Urothelium cell line (cell line): ENCODE measurements at regions not wholly inside any gene's neighbourhood (a gene's known extent, or its start where the extent isn't known, plus 50 kb on each side); places are given as distances from the start of the nearest gene placed in this dataset.

Experiments
- DNase-seq: peaks from one replicate; pipeline ENCODE4 v3.0.0; 2011; ENCODE audit warnings: low spot score, mixed read lengths
- FAIRE-seq: peaks from 2 replicates; lab custom pipeline; 2011; peaks lifted over from hg19 to GRCh38; lab: Jason Lieb, UNC

DNA sequence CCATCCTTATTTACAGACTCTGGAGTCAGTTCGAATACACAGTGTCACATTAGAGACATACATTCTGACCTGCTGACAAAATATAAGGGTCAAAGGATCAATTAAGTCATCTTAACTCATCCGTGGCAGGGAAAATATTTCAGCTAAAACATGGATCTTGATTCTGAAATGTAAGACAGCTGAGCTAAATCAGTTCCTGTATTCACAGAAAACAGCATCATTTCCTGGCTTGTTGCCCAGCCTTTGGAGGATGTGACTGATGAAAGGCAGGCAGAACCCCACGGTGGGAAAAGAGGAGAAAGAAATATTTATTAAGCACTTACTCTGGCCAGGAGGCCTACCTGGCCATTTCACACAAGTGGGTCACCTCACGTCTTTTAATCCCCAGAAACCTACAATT lies 101.9 kb downstream of the GAS2L3 start:
- no peak for DNase-seq

DNA sequence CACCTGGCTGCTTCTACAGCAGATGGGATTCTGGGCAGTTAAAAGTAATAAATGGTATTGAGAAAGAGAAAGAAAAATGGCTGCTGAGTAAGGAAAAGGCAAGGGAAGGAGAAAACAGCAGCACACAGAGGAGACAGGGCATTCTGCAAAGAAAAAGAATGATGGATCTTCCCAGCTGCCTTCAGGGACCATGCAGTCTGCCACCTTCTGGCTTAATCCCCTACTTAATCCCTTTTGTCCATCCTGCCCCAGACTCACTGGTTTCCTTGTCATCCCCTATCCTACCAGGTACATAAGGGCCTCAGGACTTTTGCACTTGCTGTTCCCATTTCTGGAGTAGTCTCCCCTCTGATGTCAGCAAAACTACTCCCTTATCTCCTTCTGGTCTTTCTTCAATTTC lies 107.6 kb downstream of the GAS2L3 start:
- DNase-seq (no peak), FAIRE-seq (no peak)

More for the DNA sequence above, 101.9 kb downstream of the GAS2L3 start:
- FAIRE-seq: no peak

DNA sequence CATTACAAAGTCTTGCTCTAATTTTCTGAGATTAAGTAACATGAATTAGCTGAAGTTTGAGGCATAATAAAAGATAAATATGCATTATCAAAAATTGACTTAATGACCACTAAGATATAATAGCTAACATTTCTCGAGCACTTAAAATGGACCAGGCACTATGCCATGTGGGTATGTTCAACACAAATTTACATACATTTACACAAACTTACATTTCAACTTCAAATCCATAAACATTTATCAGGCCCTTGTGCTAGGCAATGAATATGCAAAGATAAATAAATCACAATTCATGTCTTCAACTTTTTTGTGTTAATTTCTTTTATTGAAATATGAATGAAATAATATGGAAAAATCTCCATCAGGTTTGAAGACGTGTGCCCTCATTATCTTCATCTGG lies 108.7 kb downstream of the GAS2L3 start:
- FAIRE-seq (no peak), DNase-seq (no peak)

DNA sequence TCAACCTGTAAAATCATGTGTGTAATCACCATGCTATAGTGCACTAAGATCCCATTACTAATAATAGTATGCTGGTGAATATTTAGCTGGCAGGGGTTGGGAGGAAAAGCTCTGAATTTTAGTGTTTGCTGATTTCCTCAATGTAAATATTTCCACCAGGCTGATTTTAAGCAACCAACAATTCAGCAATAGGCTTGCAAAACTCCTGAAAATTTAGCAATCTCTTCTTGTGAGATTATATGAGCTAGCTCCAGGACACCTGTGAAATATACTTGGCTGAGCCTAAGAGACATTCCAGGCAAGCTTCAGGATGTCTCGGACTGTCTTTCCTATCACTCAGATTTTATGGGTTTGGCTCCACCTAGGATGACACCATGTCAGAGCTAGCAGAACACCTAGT lies 106.9 kb upstream of the ANO4 start:
- FAIRE-seq (no peak), DNase-seq (no peak)

DNA sequence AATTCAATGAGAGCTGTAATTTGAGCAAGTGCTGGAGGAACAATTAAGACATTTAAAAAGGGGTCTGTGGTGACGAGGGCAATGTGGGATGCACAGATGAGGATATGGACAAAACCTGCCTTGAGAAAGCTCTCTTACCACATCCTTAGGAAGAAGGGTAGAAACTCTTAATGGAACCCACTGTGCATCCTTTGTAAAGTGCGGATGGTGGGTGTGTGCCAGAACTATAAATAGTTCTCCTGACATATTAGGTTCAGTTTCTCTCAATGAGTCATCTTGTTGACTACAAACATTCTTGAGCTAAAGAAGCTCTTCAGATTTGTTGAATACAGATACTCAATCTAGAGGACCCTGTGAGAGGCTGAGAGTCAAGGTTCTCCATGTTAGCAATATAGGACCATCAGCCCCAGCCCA lies 106.1 kb upstream of the ANO4 start:
- peak; percentile 27 for DNase-seq
- no peak for FAIRE-seq

DNA sequence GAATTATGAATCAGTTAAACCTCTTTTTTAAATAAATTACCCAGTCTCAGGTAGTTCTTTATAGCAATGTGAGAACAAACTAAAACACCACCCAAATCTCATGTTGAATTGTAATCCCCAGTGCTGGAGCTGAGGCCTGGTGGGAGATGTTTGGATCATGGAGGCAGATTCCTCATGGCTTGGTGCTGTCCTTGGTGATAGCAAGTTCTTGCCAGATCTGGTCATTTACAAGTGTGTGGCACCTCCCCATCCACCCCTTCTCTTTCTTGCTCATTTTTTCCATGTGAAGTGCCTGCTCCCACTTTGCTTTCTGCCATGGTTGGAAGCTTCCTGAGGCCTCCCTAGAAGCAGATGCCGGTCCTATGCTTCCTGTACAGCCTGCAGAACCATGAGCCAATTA lies 102.1 kb upstream of the ANO4 start:
- DNase-seq: no peak
- FAIRE-seq: no peak

DNA sequence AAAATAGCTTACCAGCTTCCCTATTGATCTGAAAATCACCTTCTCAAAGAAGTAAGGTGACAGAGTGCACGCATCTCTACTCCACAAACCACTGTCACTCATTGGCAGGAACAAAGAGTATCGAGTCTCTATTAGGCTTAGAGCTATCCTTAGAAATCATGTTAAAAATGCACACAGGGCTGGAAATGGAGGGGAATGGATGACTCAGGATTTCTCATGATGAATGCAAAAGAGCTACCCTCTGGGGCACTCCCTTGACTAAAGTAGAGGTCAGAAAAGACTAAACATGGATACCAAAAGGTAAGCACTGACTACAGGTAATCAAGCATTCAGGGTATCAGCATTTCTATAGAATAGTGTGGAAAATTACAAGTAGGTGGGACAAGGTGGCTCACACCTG lies 96.1 kb upstream of the ANO4 start:
- no peak for FAIRE-seq
- no peak for DNase-seq

DNA sequence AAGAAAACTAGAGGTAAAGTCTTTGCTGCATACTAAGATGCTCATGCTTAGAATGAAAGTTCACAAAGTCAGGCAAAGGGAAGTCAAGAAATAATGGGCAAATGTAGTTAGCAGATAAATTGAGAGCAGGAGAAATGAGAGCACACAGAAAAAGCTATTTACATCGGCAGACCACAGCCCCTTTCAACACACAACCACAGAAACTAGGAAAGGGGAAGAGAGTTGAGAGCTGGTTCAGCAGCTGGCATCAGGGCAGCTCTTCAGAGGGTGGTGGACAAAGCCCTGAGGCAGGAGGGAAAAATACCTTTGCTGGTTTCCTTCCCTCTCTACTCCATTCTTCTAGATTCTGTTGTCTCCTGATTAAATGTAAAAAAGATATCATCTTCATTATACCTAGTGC lies 95.4 kb upstream of the ANO4 start:
- no peak for FAIRE-seq

DNA sequence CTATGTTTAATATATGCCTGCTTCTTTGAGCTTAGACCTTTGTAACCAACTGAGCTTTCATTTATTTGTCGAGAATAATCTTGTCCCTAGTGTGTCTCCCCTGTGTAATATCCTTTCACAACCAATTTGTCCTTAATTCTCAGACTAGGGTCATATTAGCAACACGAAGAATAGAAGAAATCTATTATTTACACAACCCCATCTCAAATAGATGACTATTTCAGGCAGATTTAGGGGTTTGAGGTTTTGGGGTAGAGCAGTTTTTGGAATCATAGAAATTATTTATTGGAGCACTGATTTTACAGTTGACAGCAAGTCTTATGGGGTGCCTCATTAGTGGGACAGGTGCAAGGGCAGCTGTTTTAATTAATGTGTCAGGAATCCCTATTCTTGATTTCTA lies 91.2 kb upstream of the ANO4 start:
- DNase-seq (no peak), FAIRE-seq (no peak)

More for the DNA sequence above, 95.4 kb upstream of the ANO4 start:
- DNase-seq: no peak

DNA sequence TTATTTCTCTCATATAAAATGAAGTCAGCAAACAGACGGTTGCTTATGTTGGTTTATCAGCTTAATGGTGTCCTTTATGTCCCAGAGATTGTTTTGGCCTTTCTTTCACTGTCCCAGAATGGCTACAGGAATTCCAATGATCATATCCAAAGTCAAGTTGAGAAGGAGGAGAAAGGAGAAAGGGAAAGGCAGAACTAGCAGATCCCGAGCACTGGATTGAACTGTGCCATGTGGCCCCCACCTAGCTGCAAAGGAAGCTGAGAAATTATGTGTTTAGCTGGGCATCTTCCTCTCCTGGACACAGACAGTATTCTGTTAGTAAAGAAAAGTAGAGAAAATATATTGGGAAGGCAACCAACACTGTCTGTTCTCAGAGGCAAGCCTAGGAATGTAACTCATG lies 90.7 kb upstream of the ANO4 start:
- no peak for FAIRE-seq
- no peak for DNase-seq

DNA sequence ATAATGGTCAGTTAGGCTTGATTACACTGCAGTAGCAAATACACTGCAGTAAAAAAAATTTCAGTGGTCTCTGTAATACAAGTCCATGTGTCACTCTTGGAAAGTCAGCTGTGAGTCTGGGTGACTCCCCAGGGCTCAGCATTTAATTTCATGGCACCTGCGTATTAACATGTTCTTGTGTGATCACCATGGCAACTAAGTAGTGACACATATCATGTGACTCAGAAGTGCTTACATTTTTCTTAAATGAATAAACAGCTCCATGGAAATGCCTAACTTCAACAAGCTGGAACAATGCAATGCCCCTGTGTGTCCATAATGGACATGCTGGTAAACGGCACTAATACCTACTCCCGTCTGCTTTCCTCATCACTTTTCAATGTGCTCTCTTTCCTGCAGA lies 88.5 kb upstream of the ANO4 start:
- DNase-seq: peak; percentile 7
- no peak for FAIRE-seq

DNA sequence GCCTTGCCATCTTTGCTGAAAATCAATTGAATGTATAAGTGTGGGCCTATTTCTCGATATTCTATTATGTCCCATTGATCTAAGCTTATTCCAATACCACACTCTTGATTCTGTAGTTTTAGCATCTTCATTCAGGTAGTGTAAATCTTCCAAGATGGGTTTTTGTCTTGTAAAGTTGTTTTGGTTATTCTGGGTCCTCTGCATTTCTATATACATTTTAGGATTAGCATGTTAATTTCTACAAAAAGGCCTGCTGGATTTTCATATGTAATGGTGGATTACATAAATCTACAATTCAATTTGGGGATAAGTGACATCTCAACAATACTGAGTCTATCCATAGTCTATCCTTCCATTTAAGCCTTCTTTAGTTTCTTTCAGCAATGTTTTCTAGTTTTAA lies 86.0 kb upstream of the ANO4 start:
- FAIRE-seq (no peak), DNase-seq (no peak)

DNA sequence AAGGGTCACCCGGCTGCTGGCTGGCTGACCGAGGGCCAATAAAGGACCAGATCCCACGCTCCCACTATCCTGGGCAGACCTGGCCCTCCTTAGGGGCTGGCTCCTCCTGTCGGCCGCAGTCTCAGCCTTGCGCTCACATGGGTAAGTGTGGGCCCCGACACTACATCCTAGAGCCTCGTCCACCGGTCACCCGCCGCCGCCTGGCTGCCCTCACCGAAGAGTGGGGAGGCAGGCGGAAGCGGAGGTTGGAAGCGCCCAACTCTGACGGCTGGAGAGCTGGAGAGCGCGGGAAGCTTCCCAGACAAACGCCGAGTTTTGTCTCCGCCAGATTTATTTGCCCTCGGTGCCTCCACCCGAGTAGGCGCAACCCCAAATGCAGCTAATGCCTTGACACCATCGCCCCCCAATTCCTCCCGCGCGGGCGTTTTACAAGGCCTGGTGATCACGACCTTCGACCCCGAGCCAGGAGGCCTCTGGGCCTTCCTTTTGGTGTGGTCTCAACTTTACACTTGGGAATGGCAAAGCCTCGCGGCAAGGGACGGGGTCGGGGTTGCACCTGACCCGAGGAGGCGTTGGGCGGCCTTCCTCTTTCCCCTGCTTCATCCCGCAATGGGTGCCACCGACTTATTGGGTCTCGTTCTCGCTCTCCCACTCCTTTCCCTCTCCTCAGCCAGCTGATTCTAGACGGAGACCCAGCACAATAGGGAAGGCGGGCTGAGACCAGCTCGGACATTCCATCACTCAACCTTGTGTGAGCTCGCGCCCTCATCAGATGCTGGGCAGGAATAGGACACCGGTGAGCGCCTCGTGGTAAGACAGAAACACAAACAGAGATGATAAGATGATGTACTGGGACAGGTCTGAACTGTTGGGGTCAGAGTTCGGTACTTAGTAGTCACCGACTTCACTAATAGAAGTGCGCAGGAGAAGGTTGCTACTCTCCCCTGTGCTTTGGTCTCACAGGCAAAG lies 78.3 kb upstream of the ANO4 start:
- DNase-seq: no peak
- FAIRE-seq: no peak

DNA sequence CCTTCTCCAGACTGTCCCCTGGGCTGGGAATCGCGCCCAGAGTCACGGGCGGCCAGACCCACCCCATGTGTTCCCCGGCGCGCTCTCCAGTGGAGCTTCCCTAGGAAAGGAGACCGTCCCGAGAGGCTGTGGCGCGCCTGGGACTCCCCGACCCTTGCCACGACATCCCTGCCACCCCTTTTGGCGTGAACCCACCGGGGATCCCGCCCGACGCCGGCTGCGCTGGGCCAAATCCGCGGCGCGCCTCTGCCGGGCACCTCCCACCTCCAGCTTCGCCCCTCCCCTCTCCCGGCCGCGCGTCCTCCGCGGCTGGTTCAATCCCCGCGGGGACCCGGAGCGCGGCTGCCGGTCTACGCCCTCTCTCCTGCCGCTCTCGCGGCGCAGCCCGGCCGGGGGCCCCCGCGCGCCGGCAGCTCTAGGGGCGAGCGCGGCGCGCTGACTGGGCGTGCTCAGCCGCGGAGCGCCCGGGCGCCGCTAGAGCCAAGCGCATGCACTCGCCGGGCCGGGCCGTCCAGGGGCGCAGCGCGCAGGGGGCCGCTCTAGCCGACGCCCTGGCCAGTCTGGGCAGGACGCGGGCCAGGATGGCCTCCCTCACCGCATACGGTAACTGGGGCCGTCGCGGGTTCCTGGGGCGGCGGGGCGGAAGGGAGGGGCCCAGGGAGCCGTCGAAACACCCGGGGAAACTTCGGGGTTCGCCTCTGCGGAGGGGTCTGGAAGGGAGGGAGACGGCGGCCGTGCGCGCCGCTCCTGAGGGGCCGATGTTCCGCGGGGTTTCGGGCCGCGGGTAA lies 77.4 kb upstream of the ANO4 start:
- FAIRE-seq (no peak), DNase-seq (peak; percentile 74)

DNA sequence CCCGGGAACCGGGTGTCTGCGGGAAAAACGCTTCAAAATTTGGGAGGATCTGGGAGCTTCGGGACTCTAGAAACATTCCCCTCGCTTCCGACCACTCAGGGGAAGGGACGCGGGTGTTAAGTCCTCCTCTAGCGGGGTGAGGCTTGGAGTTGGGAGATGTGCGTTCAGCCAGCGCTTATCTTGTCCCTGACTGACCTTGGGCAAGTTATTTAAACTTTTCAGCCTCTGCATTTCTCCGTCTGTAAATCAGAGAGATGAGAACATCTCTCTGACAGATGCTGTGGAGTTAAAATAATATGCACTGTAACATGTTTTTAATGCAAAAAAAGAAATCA lies 76.9 kb upstream of the ANO4 start:
- FAIRE-seq: no peak
- peak; percentile 13 for DNase-seq

DNA sequence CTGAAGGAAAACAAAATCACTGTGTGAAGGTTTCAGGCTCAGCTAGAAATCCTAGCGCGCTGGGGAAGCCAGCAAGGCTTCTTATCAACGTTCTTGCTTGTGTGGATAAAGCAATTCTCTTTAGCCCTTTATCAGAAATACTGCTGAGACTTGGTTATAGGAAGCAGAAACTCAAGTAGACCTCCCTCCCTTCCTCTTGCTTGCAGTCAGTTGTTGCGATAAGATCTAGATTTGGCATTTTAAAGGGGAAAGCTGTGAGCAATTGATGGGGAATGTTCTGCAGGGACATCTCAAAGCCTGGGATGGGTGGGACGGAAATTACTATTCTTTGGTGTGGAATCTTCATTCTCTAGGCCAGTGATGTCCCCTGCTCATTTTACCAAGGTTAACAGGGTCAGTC lies 76.4 kb upstream of the ANO4 start:
- FAIRE-seq: no peak

DNA sequence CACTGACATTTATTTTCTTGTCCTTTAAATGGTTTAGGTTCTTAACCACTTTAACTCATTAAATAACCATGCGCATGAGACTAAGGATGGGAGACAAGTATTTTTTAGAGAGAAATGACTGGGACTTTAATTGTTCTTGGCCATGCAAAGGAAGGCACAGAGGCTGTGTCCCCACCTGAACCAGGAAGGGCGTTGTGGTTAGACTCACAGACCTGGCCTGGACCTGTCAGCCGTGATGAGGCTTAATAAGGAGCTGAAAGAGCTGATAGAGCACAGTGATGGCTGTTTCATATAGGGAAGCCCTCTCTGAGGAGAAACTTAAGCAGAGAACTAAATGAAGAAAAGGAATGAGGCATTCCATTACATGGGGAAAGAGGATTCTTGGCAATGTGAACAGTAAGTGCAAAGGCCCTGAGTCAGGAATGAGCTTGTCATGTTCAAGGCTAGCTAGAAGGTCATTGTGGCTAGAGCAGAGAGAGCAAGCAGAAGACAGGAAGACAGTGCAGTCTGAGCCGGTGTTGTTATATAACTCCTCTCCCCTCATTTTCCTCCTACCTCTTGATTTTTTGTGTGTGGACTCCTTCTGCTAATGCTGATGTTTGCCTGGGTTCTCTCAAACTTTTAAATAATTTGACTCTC lies 74.4 kb upstream of the ANO4 start:
- no peak for FAIRE-seq

More for the DNA sequence above, 76.4 kb upstream of the ANO4 start:
- DNase-seq: no peak

DNA sequence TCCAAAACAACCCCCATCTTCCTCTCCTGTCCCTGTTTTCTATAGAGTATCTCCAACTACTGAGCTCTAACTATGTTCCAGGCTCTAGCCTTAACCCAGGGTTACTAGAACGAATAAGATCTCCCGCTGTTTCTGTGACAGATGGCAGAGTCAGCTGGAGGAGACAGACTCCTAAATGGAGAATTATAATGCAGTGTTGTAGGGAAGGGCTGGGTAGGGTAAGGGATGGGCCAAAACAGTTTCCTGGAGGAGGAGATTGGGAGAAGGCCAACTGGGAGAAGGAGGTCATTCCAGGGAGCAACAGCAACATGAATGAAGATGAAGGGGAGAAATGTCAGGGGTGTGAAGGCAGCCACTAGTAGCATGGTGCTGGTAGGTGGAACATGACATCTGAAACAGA lies 73.4 kb upstream of the ANO4 start:
- DNase-seq (no peak), FAIRE-seq (no peak)

More for the DNA sequence above, 74.4 kb upstream of the ANO4 start:
- DNase-seq: no peak

DNA sequence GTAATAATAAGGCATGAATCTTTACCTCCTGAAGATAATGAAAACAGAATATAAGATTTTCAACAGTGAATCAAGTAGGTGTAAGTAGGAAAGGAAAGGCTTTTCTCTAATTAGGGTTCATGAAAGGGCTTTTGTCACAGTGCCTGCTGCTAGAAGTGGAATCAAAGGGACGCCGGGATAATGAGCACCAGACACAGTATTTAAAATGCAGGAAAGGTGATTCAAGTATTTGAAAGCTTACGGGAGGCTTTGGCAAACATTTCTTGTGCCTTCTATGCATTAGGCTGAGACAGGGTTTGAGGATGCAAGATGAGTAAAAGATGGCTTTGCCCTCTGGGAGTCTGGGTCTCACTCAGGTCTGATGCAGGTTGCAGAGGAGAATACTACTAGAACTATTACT lies 70.5 kb upstream of the ANO4 start:
- FAIRE-seq (no peak), DNase-seq (no peak)

DNA sequence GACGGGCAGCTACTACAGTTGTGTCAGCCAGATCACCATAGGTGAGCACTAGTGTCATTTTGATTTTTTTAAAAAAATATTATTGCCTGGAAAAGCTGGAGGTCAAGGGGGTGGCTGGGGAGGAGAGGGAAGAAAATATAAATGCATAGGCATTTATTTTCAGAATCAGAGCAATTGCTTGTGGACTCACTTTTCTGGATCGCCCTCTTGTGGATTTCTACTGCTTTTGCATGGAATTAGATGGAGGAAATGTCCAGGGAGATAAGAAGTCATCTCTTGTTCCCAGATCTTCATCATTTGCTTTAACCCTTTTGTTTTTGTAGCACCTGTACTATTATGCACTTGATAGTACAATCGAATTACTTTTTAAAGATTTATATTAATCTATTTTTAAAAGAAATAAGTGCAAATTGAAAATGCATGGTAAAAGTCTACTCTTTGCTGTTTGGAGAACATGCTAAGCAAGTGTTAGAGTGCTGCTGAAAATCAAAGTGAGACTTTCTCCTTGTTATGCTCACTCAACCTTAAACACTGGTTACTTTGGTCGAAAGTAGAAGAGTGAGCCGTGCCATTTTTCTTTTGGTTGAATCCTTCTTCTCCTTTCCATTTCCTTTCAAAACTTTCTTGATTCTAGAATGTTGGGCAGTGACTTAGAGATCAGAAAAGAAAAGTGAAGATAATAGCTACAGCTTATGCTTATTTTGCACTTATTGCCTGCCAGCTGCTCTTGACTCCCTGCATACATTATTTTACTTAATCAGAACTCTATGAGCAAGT lies 60.6 kb upstream of the ANO4 start:
- FAIRE-seq (no peak), DNase-seq (no peak)

DNA sequence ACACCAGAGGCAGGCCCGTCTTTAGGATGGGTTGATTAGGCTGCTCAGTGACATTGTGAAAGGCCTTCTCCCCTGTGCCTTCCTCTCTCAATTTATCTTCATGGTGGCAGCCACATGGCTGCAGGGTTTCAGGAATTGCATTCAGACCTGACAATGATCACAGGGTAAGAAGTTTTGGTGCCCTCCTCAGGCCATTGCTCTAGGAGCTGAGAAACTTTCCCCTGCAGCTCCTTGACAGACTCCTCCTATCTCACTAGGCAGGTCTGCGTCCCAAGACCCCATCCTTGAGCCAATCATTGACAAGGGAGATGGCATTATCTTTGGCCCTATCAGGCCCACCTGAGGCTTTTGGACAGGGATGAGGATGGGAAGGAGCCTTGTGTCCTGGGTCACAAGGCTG lies 57.4 kb upstream of the ANO4 start:
- no peak for FAIRE-seq
- no peak for DNase-seq
